ENCODE measurements at regions not wholly inside any gene's neighbourhood (a gene's known extent, or its start where the extent isn't known, plus 50 kb on each side); places are given as distances from the start of the nearest gene placed in this dataset.

DNA sequence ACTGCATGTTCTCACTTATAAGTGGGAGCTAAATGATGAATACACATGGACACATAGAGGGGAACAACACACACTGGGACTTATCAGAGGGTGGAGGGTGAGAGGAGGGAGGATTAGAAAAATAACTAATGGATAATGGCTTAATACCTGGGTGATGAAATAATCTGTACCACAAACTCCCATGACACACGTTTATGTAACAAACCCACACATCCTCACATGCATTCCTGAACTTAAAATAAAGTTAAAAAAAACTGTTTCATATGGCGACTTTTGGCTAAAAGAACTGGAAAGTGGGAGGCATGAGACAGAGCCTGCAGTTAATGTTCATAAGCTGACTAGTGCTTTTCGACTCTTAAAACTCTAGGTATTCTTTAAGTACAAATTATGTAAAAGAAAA is 98.9 kb upstream of the NPFFR2 start:
- DNase-seq (ENCODE audit: low read depth, low spot score) = no peak

DNA sequence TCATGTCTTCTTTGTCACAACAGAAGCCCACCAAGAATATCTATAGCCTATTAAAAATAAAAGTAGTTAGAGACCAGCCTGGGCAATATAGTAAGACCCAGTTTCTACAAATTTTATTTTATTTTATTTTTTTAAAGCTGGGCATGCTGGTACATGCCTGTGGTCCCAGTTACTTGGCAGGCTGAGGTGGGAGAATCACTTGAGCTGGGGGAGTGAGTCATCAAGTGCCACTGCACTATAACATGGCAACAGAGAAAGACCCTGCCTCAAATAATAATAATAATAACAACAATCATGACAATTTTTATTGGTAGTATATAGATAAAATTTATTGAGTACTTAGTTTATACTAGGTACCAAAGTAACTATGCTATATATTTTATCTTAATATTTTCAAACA is 93.0 kb upstream of the NPFFR2 start:
- no peak for DNase-seq (ENCODE audit: low read depth, low spot score)

GRCh38 chr4:71941001-71941400 is 90.8 kb upstream of the NPFFR2 start:
- DNase-seq (ENCODE audit: low read depth, low spot score) = peak; percentile 16

- DNase-seq (ENCODE audit: low read depth, low spot score) = no peak
Measured at GRCh38 chr4:71944956-71945355, 86.8 kb upstream of the NPFFR2 start.

DNA sequence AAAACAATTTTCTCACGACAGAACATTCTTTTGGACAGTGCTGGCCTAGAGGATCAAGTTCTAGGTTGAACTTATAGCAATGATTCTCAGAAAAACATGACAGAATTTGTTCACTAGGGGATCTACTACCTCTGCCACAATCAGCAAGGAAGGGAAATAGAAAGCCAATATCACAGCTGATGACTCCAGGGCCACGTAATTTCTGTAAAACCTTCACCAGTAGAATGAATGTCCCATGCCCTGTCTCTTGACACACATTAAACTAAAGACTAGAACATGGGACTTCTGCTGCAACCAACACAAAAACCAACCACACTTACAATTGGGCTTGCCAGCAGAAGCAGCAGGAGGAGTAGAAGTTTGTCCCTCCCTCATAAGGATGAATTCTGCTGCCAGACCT is 86.0 kb upstream of the NPFFR2 start:
- DNase-seq (ENCODE audit: low read depth, low spot score) = no peak

DNA sequence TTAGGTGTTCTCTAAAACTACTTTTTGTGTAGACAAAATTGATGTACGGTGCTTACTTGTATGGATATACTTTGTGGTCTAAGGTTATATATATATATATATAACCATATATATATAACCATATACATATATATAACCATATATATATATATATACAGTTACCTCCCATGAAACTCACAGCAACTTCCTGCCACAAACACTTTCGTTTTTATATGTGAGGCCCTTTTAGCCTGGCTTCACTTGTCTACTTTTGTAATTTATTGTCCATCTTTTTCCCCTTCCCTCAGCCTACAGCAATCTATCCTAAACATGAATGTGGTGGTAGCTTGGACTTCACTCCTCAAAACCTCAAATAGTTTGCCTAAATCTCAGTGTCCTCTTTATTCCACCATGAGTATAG is 72.8 kb upstream of the NPFFR2 start:
- DNase-seq (ENCODE audit: low read depth, low spot score) = no peak

- no peak for DNase-seq (ENCODE audit: low read depth, low spot score)
Measured at GRCh38 chr4:71962622-71963264, 69.1 kb upstream of the NPFFR2 start.

DNA sequence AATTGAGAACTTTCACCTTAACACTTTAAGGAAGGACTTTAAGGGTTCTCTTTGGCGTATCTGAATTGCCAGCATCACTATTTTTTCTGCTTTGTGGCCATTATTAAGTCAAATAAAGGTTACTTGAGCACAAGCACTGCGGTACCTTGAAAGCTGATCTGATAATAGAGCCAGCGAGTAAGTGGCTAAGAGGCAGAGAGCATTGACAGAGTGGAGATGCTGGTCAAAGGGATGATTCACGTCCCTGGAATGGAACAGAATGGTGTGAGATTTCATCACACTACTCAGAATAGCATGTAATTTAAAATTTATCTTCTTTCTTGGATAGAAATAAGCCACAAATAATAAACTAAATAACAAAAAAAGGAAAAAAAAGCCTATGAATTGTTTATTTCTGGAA is 57.1 kb upstream of the NPFFR2 start:
- no peak for DNase-seq (ENCODE audit: low read depth, low spot score)

GRCh38 chr4:71976523-71976922 is 55.3 kb upstream of the NPFFR2 start:
- DNase-seq (ENCODE audit: low read depth, low spot score) = no peak

DNA sequence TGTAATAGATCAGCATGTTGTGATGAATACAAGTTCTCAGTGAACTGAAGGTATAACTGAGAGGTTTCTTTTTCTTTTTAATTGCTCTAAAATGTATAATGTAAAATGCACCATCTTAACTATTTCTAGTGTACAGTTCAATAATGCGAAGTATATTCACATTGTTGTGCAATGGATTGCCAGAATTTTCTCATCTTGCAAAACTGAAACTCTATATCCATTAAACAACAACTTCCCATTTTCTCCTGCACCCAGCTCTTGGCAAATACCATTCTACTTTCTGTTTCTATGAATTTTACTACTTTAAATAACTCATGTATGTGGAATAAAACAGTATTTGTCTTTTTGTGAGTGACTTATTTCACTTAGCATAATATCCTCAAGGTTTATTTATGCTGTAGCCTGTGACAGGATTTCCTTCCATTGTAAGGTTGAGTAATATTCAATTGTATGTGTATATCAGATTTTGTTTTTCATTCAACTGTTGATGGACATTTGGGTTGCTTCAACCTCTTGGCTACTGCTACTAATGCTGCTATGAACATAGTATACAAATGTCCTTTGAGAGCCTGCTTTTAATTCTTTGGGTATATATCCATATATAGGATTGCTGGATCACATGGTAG is 53.5 kb upstream of the NPFFR2 start:
- DNase-seq (ENCODE audit: low read depth, low spot score) = no peak

DNA sequence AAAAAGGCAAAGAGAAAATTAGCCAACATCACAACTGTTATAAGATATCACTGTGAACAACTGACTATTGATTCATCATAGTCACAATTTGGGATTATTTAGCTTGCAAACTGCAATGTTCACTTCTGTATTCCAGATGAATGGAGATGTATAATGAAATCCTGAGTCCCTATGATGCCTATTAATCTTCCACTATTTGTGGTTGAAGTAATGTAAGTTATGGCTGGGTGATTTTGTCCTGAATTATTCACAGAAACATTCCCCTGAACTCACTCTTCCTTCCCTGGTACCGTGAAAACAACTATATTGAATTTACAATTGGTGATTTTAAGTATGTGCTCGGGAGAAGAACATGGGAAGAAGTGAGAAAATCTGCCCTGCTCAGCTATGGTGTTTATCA is 50.8 kb upstream of the NPFFR2 start:
- no peak for DNase-seq (ENCODE audit: low read depth, low spot score)

Measured in ELF-1 (cell line).